ENCODE measurements at regions not wholly inside any gene's neighbourhood (a gene's known extent, or its start where the extent isn't known, plus 50 kb on each side); places are given as distances from the start of the nearest gene placed in this dataset.

DNA sequence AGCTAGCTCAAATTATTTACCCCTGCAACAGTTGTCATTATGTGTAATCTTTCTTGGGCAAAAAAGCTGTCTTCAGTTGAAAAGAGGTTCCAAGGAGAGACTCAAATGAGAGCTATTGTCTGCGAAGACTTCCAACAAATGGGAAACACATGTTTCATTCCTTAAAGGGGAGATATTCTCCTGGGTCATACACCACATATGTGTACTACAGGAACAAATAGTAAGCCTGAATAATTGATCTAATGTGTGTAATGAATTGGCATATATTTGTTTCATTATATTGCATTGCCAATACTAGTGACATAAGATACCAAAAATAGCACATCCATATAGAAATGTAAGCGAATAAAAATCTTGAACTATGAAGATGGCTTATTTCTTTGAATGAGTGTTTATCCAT, 950.9 kb upstream of the NDST4 start:
- TF ChIP-seq ZSCAN30 (tag by site-specific recombination; IDR thresholded peaks at IDR 0.05) (no peak), ZNF777 (tag by site-specific recombination; IDR thresholded peaks at IDR 0.05; ENCODE audit: borderline replicate concordance) (no peak), CTCF (tag by site-specific recombination; IDR thresholded peaks at IDR 0.05) (no peak), ZBTB26 (tag by site-specific recombination; optimal IDR thresholded peaks at IDR 0.05) (no peak), ZNF248 (tag by site-specific recombination; IDR thresholded peaks at IDR 0.05) (no peak), ZNF654 (tag by site-specific recombination; IDR thresholded peaks at IDR 0.05; ENCODE audit: low read depth) (no peak), ZNF274 (IDR thresholded peaks at IDR 0.05; ENCODE audit: low read length) (no peak), ZNF274 (tag by site-specific recombination; IDR thresholded peaks at IDR 0.05; ENCODE audit: borderline replicate concordance) (no peak), ZSCAN4 (tag by site-specific recombination; IDR thresholded peaks at IDR 0.05) (no peak), ZNF311 (tag by site-specific recombination; IDR thresholded peaks at IDR 0.05; ENCODE audit: borderline replicate concordance) (no peak), ZNF501 (tag by site-specific recombination; IDR thresholded peaks at IDR 0.05) (no peak), ZBTB17 (tag by site-specific recombination; IDR thresholded peaks at IDR 0.05) (no peak)
